Keratinocyte (primary cell): ENCODE measurements at regions not wholly inside any gene's neighbourhood (a gene's known extent, or its start where the extent isn't known, plus 50 kb on each side); places are given as distances from the start of the nearest gene placed in this dataset.

Source experiments
- EZH2 ChIP-seq: IDR thresholded peaks from one replicate; pipeline ENCODE4 v1.6.1; 2012; ENCODE audit warnings: inconsistent platforms, mild to moderate bottlenecking, low read length, moderate library complexity
- TF ChIP-seq, protein P1 (sequence below), 3 experiments: IDR thresholded peaks in 1 of 3; conservative IDR thresholded peaks in 1 of 3; optimal IDR thresholded peaks in 1 of 3; 2 replicates in 2 of 3; 3 replicates in 1 of 3; pipeline versions ENCODE3 to v1.5.1; 2011; ENCODE audit warnings: low read length in 3 of 3, mild to moderate bottlenecking in 3 of 3, moderate library complexity in 2 of 3, control low read depth in 1 of 3, inconsistent platforms in 1 of 3; ENCODE audit not compliant: insufficient read depth in 2 of 3; ENCODE audit errors: extremely low read depth in 1 of 3

DNA sequence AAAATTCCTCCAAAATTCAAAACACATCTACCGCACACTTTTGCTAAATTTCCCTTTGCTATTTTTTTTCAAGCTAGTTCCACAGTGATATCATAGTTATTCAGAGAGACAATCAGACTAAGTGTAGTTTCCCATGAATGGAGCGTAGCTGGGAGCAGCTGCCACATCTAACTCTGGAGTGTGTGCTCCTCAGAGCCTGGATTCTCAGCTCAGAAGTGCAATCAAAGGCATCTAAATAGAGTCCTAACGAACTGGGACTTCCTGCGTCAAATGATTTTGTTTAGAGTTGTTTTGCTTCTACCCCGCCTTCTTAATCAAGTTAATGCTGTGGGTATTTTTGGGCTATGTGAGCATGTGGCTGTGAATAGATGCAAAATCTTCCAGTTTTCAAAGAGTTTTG lies 160.3 kb downstream of the TMEM18 start:
- TF ChIP-seq, protein P1, sequence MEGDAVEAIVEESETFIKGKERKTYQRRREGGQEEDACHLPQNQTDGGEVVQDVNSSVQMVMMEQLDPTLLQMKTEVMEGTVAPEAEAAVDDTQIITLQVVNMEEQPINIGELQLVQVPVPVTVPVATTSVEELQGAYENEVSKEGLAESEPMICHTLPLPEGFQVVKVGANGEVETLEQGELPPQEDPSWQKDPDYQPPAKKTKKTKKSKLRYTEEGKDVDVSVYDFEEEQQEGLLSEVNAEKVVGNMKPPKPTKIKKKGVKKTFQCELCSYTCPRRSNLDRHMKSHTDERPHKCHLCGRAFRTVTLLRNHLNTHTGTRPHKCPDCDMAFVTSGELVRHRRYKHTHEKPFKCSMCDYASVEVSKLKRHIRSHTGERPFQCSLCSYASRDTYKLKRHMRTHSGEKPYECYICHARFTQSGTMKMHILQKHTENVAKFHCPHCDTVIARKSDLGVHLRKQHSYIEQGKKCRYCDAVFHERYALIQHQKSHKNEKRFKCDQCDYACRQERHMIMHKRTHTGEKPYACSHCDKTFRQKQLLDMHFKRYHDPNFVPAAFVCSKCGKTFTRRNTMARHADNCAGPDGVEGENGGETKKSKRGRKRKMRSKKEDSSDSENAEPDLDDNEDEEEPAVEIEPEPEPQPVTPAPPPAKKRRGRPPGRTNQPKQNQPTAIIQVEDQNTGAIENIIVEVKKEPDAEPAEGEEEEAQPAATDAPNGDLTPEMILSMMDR (optimal IDR thresholded peaks at IDR 0.05 in 1 of 3, IDR thresholded peaks at IDR 0.05 in 1 of 3, conservative IDR thresholded peaks at IDR 0.05 in 1 of 3; ENCODE audit: extremely low read depth in 1 of 3, insufficient read depth in 2 of 3, low read length in 3 of 3): no peak
- TF ChIP-seq EZH2: no peak
